ENCODE measurements at regions not wholly inside any gene's neighbourhood (a gene's known extent, or its start where the extent isn't known, plus 50 kb on each side); places are given as distances from the start of the nearest gene placed in this dataset.
A peak's percentile ranks its signal among the peaks of the same experiment; 100 is the strongest.

GRCh38 chr1:40928699-40929098, 50.8 kb upstream of the CTPS1 start:
- DNase-seq (ENCODE audit: low read depth): no peak
- no peak overlapping the region for H3K4me3 ChIP-seq (ENCODE audit: control insufficient read depth, low read depth, low read length)
- no peak for TF ChIP-seq CTCF (conservative IDR thresholded peaks at IDR 0.05; ENCODE audit: control insufficient read depth, insufficient read depth, low read depth, low read length)

GRCh38 chr1:40929155-40929554, 50.3 kb upstream of the CTPS1 start:
- no peak for TF ChIP-seq CTCF (conservative IDR thresholded peaks at IDR 0.05; ENCODE audit: control insufficient read depth, insufficient read depth, low read depth, low read length)
- peak; percentile 57 for DNase-seq (ENCODE audit: low read depth)
- no peak overlapping the region for H3K4me3 ChIP-seq (ENCODE audit: control insufficient read depth, low read depth, low read length)
